Midbrain (tissue), 1 donor: ENCODE measurements at regions not wholly inside any gene's neighbourhood (a gene's known extent, or its start where the extent isn't known, plus 50 kb on each side); places are given as distances from the start of the nearest gene placed in this dataset.
A peak's percentile ranks its signal among the peaks of the same experiment; 100 is the strongest.

ENCODE experiments used
- DNase-seq: peaks from one replicate; lab custom pipeline; 2025; lab: John Stamatoyannopoulos, UW

- no peak for DNase-seq
Observed at GRCh38 chr18:21996351-21996826, 173.0 kb upstream of the GATA6 start.

- DNase-seq = peak; percentile 17
Observed at GRCh38 chr18:21997207-21998143, 171.9 kb upstream of the GATA6 start.

GRCh38 chr18:21998486-21998885 is 170.9 kb upstream of the GATA6 start:
- no peak for DNase-seq

- no peak for DNase-seq
Observed at GRCh38 chr18:22001912-22002487, 167.4 kb upstream of the GATA6 start.

- no peak for DNase-seq
Observed at GRCh38 chr18:22005191-22005841, 164.1 kb upstream of the GATA6 start.

- DNase-seq = no peak
Observed at GRCh38 chr18:22006458-22006857, 162.9 kb upstream of the GATA6 start.

- DNase-seq = no peak
Observed at GRCh38 chr18:22009242-22009641, 160.1 kb upstream of the GATA6 start.

- DNase-seq = no peak
Observed at GRCh38 chr18:22013993-22014392, 155.4 kb upstream of the GATA6 start.

- DNase-seq = no peak
Observed at GRCh38 chr18:22015156-22015555, 154.2 kb upstream of the GATA6 start.

- DNase-seq = no peak
Observed at GRCh38 chr18:22018366-22018765, 151.0 kb upstream of the GATA6 start.

GRCh38 chr18:22019193-22019592 is 150.2 kb upstream of the GATA6 start:
- no peak for DNase-seq

- DNase-seq = no peak
Observed at GRCh38 chr18:22020127-22020866, 149.1 kb upstream of the GATA6 start.

- no peak for DNase-seq
Observed at GRCh38 chr18:22020867-22021370, 148.5 kb upstream of the GATA6 start.

- DNase-seq = no peak
Observed at GRCh38 chr18:22021701-22022100, 147.7 kb upstream of the GATA6 start.

- DNase-seq = no peak
Observed at GRCh38 chr18:22024924-22025323, 144.5 kb upstream of the GATA6 start.

GRCh38 chr18:22026362-22026761 is 143.0 kb upstream of the GATA6 start:
- DNase-seq = no peak

GRCh38 chr18:22026889-22027288 is 142.5 kb upstream of the GATA6 start:
- no peak for DNase-seq

GRCh38 chr18:22031611-22032010 is 137.8 kb upstream of the GATA6 start:
- DNase-seq = no peak

GRCh38 chr18:22032392-22032961 is 136.9 kb upstream of the GATA6 start:
- DNase-seq = no peak

- no peak for DNase-seq
Observed at GRCh38 chr18:22033085-22033484, 136.3 kb upstream of the GATA6 start.

GRCh38 chr18:22034276-22034675 is 135.1 kb upstream of the GATA6 start:
- no peak for DNase-seq

- DNase-seq = no peak
Observed at GRCh38 chr18:22040533-22040932, 128.9 kb upstream of the GATA6 start.
